HG02678 (cell line): ENCODE measurements at regions not wholly inside any gene's neighbourhood (a gene's known extent, or its start where the extent isn't known, plus 50 kb on each side); places are given as distances from the start of the nearest gene placed in this dataset.

Experiments used
- ATAC-seq: cut with Tn5 transposase; IDR thresholded peaks from one replicate; pipeline ENCODE4 v1.9.1; 2021; ENCODE audit warnings: mild to moderate bottlenecking, moderate library complexity; ENCODE audit not compliant: unreplicated experiment

- no peak for ATAC-seq
These were observed 212.4 kb downstream of the TRAM1L1 start for GRCh38 chr4:116872941-116873340.

GRCh38 chr4:116872308-116872707 lies 213.1 kb downstream of the TRAM1L1 start:
- ATAC-seq, result no peak

GRCh38 chr4:116870686-116871085 lies 214.7 kb downstream of the TRAM1L1 start:
- ATAC-seq, result no peak

GRCh38 chr4:116866106-116866505 lies 219.3 kb downstream of the TRAM1L1 start:
- ATAC-seq, result no peak

- ATAC-seq, result no peak
These were observed 222.8 kb downstream of the TRAM1L1 start for GRCh38 chr4:116862592-116862991.

- no peak for ATAC-seq
These were observed 224.5 kb downstream of the TRAM1L1 start for GRCh38 chr4:116860891-116861290.

- ATAC-seq, result no peak
These were observed 235.8 kb downstream of the TRAM1L1 start for GRCh38 chr4:116849620-116850019.

- no peak for ATAC-seq
These were observed 237.8 kb downstream of the TRAM1L1 start for GRCh38 chr4:116847616-116848015.

- no peak for ATAC-seq
These were observed 245.6 kb downstream of the TRAM1L1 start for GRCh38 chr4:116839826-116840225.

GRCh38 chr4:116838609-116839008 lies 246.8 kb downstream of the TRAM1L1 start:
- no peak for ATAC-seq

- ATAC-seq, result no peak
These were observed 256.2 kb downstream of the TRAM1L1 start for GRCh38 chr4:116829187-116829586.

GRCh38 chr4:116824172-116824571 lies 261.2 kb downstream of the TRAM1L1 start:
- ATAC-seq, result no peak

- ATAC-seq, result no peak
These were observed 273.6 kb downstream of the TRAM1L1 start for GRCh38 chr4:116811730-116812129.

- no peak for ATAC-seq
These were observed 289.4 kb downstream of the TRAM1L1 start for GRCh38 chr4:116796022-116796421.

- ATAC-seq, result no peak
These were observed 296.7 kb downstream of the TRAM1L1 start for GRCh38 chr4:116788723-116789122.

GRCh38 chr4:116755051-116755450 lies 330.3 kb downstream of the TRAM1L1 start:
- ATAC-seq, result no peak

- ATAC-seq, result no peak
These were observed 333.3 kb downstream of the TRAM1L1 start for GRCh38 chr4:116752027-116752426.

GRCh38 chr4:116736756-116737155 lies 348.6 kb downstream of the TRAM1L1 start:
- no peak for ATAC-seq

- no peak for ATAC-seq
These were observed 351.2 kb downstream of the TRAM1L1 start for GRCh38 chr4:116734178-116734577.

- no peak for ATAC-seq
These were observed 352.0 kb downstream of the TRAM1L1 start for GRCh38 chr4:116733370-116733769.

- no peak for ATAC-seq
These were observed 358.9 kb downstream of the TRAM1L1 start for GRCh38 chr4:116726523-116726922.

- peak; percentile 86 for ATAC-seq
These were observed 361.1 kb downstream of the TRAM1L1 start for GRCh38 chr4:116724249-116724648.

- ATAC-seq, result no peak
These were observed 379.9 kb downstream of the TRAM1L1 start for GRCh38 chr4:116705466-116705865.

GRCh38 chr4:116702949-116703348 lies 382.4 kb downstream of the TRAM1L1 start:
- no peak for ATAC-seq
